ENCODE measurements at regions not wholly inside any gene's neighbourhood (a gene's known extent, or its start where the extent isn't known, plus 50 kb on each side); places are given as distances from the start of the nearest gene placed in this dataset.

DNA sequence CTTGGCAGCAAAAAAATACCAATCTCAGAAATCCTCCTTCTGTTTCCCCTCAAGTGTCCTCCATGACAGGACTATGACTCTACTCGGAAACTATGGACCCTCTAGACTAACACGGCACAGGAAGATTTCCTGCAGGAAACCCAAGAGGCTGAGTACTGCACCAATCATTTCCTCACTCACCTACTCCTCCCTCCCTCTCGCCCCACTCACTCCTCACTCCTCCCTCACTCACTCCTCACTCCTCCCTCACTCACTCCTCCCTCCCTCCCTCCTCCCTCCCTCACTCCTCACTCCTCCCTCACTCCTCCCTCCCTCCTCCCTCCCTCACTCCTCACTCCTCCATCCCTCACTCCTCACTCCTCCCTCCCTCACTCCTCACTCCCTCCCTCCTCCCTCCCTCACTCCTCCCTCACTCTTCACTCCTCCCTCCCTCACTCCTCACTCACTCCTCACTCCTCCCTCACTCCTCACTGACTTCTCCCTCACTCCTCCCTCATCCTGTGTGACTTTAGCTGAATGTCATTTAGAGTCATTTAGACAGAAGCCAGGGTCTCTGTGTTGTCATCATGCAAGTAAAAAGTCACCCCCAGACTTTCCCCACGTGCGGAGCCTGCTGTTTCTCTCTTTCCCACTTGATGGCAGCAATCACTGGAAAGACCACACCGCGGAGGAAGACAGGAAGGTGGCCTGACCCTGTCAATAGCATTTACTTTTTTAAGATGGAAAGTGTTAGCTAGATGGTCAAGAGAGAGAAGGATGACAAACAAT, 226.8 kb upstream of the PDE10A start:
- DNase-seq, result peak in 3 of 10 donors; percentile 27 to 84 (median 43)
- intact Hi-C loops (cut with DNase I), result no loop called here

DNA sequence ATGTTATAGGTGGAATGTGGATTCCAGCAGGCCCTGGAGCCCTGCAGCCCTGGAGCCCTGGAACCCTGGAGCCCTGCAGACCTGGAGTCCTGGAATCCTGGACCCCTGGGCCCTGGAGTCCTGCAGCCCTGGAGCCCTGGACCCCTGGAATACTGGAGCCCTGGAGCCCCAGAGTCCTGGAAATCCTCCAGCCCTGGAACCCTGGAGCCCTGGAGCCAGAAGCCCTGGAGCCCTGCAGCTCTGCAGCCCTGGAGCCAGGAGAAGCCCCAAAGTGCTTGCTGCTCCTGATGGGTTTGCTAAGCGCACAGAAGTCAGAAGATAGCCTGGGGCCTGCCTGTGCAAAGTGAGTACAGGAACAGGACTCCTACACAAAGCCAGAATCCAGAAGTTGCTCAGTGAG, 223.1 kb upstream of the PDE10A start:
- intact Hi-C loops (cut with DNase I), result no loop called here
- peak in 1 of 10 donors; percentile 54 for DNase-seq

DNA sequence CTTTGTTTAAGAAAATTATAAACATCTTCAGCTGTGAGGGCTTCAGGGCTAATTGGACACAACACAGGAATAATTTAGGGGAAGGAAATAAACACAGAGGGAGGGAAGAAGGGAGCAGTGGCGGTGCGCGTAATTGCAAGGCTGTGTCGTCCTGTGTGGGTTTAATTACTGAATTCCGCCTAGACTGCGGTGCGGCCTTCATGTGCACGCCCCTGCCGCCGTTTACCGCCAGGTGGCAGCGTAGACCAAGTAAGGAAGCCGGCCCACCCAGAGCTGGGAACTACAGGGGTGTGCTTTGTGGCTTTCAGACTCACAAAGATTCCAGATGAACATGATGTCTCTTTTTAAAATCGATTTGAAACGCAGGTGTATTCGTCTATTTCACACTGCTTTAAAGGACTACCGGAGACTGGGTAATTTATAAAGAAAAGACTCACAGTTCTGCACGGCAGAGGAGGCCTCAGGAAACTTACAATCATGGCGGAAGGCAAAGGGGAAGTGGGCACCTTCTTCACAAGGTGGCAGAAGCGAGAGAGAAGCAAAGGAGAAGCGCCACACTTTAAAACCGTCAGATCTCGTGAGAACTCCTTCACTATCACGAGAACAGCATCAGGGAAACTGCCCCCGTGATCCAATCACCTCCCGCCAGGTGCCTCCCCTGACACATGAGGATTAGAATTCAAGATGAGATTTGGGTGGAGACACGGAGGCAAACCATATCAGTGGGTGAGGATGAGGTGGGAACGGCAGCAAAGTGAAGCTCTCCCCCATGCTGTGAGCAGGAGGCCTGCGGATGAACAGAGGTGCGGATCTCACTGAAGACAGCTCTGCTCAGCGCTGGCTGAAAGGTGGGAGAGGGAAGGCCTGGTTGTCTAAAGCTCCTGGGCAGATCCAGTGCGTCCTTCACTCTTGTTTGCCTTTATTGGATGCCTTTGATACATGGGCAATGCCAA, 222.0 kb upstream of the PDE10A start:
- DNase-seq, result peak; percentile 54 to 97 (median 84)
- intact Hi-C loops (cut with DNase I), result loop anchor here (1.0 kb wide), 1 partner anchor 221 kb away; no protein-coding TSS in a partner anchor

DNA sequence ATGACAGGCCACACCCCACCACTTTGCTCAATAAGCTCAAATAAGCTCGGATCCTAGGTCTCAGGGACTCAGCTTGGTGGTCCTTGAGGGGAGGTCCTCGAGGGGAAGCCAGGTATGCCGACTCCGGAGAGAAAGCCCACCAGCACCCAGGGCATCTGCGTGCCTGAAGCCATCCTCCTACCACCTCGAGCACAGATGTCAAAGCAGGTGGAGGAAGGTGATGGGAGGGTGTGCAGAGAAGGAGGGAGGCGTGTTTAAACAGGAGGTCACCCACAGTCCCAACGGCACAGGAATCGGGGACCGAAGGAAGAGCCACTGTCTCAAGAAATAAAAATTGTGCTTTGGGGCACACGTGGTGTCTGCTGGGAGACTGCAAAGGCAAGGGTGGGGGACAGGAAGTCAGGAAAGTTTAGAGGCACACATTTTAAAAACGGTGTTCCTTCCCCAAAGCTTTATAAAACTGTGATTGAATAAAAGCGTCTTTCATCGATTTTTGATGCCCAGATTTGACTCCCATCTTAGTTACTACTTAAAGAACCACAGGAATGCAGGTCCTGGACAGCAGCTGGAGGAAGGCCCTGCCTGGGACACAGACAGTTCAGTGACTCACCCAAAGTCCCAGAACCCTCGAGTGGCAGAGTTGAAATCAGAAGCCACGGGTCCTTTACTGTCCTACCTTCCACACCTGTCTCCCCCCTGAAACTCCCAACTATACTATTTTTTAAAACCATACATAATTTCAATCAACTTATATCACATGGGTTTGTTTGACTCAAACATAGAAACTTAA, 221.0 kb upstream of the PDE10A start:
- intact Hi-C loops (cut with DNase I), result no loop called here
- peak in 1 of 10 donors; percentile 56 for DNase-seq

GRCh38 chr6:165881806-165882205, 218.8 kb upstream of the PDE10A start:
- DNase-seq, result no peak
- intact Hi-C loops (cut with DNase I), result no loop called here

DNA sequence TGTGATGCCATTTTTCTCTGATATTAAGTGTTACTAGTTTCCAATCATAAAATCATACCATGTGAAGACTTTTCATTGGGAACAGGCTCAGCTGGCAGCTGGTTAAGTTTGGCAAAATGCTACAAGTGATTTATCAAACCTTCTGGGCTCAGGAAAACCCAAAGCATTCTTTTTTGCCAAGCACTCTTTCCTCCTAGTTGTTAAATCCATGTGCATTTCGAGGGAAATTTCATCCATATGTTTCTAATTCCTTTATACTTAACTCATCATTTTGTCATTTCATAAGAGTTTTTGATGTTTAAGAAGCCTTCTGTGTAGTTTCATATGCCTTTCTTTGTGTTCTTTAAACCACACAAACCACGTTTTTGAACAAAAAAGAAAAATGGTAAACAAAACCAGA, 217.6 kb upstream of the PDE10A start:
- intact Hi-C loops (cut with DNase I), result no loop called here
- DNase-seq, result no peak

DNA sequence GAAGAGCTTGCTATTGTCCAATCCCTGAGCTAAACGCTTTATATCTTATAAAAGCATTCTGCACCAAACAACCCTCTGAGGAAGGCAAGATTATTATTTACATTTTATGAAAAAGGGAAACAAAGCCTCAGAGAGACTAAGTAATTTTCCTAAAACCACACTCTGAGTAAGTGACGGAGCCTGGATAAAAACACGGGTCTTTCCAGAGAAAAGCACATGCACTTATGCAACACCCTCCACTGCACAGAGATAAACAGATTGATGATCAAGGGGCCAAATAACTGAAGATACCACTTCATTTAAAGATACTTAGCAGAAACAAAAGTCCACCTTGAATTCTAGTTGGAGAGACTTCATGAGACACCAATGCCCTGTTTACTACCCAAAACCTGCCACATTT, 214.7 kb upstream of the PDE10A start:
- no peak for DNase-seq
- intact Hi-C loops (cut with DNase I), result no loop called here

DNA sequence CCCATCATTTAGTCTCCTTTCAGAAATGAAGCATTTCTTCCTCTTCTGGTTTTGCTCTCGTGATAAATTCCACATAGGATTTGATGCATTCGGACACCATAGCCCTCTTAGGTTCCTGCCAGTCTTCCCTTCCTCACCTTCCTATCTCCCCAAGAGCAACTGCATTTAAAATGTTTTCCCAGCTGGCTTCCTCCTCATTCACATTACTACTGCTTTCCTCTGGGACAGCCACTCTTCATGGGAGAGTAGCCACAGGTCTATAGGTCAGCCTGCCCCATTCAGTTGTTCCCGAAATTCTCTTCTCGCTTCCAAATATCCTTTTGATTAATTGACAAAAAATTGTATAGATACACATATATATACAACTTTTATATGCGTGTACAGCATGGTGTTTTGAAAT, 214.2 kb upstream of the PDE10A start:
- intact Hi-C loops (cut with DNase I), result no loop called here
- no peak for DNase-seq

GRCh38 chr6:165876588-165876987, 213.5 kb upstream of the PDE10A start:
- peak in 1 of 10 donors; percentile 82 for DNase-seq
- intact Hi-C loops (cut with DNase I), result no loop called here

GRCh38 chr6:165875946-165876345, 212.9 kb upstream of the PDE10A start:
- intact Hi-C loops (cut with DNase I), result no loop called here
- DNase-seq, result no peak

GRCh38 chr6:165873976-165874375, 210.9 kb upstream of the PDE10A start:
- intact Hi-C loops (cut with DNase I), result no loop called here
- no peak for DNase-seq

DNA sequence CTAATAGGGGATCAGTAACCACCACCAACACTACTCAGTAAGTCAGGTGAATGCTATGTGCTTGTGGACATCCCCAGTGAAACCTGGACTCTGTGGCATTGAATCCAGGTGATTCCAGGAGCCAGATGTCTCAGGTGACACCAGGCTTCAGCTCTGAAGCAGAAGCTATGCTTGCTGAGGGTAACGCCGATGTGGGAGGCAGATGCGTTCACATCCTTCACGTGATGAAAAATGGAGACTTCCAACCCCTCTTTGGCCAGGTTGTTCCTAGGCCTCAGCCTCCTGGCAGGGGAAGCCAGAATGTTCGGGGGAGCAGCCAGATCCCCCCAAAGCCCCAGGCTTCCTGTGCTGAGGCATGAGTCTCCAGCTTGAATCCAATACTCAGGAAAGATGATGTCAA, 209.8 kb upstream of the PDE10A start:
- no peak for DNase-seq
- intact Hi-C loops (cut with DNase I), result no loop called here

- intact Hi-C loops (cut with DNase I), result no loop called here
- DNase-seq, result no peak
Observed at GRCh38 chr6:165872311-165872710, 209.3 kb upstream of the PDE10A start.

DNA sequence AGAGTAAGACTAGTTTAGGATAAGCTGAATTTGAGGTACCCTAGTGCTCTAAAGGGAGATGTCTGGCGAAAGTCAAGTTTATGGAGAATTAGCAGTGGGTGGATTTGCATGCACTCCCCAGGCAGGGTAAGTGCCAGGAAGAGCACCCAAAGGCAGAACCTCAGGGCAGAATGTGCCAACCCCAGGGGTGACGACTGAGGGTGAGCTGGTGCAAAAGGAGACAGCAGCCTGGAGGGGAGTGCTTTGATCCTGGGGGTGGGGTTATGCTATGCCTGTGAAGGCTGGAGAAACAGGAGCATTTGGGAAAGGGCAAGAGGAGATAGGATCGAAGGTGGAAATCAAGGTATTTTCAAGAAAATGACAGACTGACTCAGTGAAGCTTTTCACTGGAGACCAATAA, 208.5 kb upstream of the PDE10A start:
- intact Hi-C loops (cut with DNase I), result no loop called here
- no peak for DNase-seq

GRCh38 chr6:165869526-165869925, 206.5 kb upstream of the PDE10A start:
- no peak for DNase-seq
- intact Hi-C loops (cut with DNase I), result no loop called here

DNA sequence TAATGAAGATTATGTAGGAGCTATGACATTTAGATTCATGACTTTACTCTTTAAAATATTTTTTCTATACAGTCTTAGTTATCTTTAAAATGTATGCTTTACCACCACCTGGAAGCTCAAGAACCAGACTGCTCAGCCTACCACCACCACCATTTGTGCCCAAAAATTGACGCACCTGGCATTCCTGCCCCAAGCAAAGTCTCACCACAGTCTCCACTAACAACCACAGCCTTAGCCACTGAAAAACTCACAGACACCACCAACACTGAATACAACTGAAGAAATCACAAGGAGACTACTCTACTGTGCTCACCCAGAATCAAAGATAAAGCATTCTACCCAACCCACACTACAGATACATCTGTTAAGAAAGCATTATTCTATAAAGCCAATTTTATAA, 201.9 kb upstream of the PDE10A start:
- intact Hi-C loops (cut with DNase I), result no loop called here
- DNase-seq, result no peak

GRCh38 chr6:165864218-165864617, 201.2 kb upstream of the PDE10A start:
- intact Hi-C loops (cut with DNase I), result no loop called here
- no peak for DNase-seq

- no peak for DNase-seq
- intact Hi-C loops (cut with DNase I), result no loop called here
Observed at GRCh38 chr6:165863801-165864200, 200.8 kb upstream of the PDE10A start.

DNA sequence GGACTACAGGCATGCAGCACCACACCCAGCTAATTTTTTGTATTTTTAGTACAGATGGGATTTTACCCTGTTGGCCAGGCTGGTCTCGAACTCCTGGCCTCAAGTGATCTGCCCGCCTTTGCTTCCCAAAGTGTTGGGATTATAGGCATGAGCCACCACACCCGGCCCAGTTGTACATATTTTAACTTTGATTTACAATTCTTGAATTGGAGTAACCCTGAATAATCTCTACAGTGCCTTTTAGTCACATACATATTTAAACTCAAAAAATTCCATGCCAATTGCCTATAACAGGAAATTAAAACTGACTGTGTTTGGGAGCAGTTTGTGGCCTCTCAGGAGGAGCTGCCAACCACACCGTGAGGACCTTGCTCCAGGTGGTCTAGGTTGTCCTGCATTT, 199.8 kb upstream of the PDE10A start:
- DNase-seq, result no peak
- intact Hi-C loops (cut with DNase I), result no loop called here

DNA sequence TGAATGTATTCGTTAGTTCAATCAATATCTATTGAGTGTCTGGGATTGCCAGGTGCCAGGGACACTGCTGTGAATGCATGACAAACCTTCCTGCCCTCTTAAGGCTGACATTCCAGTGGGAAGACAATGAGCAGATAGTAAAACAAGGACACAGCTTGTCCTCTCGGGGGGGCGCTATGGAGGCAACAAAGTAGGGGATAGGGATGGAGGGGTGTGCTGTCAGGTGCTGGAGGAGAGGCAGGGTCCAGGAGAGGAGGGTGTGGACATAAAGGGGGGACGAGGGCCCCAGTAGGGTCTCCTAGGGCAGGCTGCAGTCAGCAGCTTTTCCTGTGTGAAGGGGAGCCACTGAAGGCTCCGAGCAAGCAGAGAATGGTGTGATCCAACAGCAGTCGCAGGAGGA, 198.2 kb upstream of the PDE10A start:
- intact Hi-C loops (cut with DNase I), result no loop called here
- no peak for DNase-seq

DNA sequence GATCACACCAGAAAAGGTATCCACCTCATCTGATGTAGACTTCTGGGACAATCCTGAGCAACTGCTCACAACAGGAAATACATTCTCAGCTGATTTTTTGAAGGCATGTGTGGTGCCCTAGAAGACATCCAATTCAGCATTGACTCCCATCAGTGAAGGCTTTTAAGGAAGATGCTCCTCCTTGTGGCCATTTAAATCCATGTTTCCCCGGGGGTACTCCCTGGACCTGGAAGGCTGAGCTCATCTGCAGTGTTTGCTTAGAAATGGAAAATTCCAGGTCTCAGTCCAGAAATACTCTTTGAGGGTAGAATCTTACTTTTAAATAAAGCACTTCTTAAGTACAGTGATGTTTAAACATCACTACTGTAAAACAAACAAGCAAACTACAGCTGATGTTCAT, 195.5 kb upstream of the PDE10A start:
- no peak for DNase-seq
- intact Hi-C loops (cut with DNase I), result no loop called here
